H1 (cell line): ENCODE measurements at regions not wholly inside any gene's neighbourhood (a gene's known extent, or its start where the extent isn't known, plus 50 kb on each side); places are given as distances from the start of the nearest gene placed in this dataset.
"Not testable (repeated sequence)": the region's sequence is repeated elsewhere in the genome, so short reads cannot be mapped to it uniquely, and the experiment has no call there.

Source experiments
- CTCF ChIA-PET: fragments of 300-600 bp; sonication (Branson Sonifier 250); formaldehyde crosslinking; loops from one replicate; lab custom pipeline; 2021; ENCODE audit not compliant: partially characterized antibody; lab: Charles Lee
- POLR2A ChIA-PET: fragments of 300-600 bp; sonication (Branson Sonifier 250); formaldehyde crosslinking; loops from one replicate; lab custom pipeline; 2021; ENCODE audit warnings: inconsistent platforms; ENCODE audit not compliant: partially characterized antibody; lab: Charles Lee
- DNase-seq, 2 experiments: peaks; one replicate each; pipeline versions ENCODE4 v3.0.0 to v3.0.0-alpha.2; 2010 to 2022; ENCODE audit warnings: low spot score in 2 of 2, low read depth in 1 of 2, mixed read lengths in 1 of 2
- FAIRE-seq: peaks from 2 replicates; lab custom pipeline; 2011; peaks lifted over from hg19 to GRCh38; lab: Jason Lieb, UNC
- H2AFZ ChIP-seq: 2 replicates; pipeline ENCODE4 v1.8.1; 2012; ENCODE audit warnings: low read length, inconsistent platforms
- H2AK5ac ChIP-seq: 2 replicates; pipeline ENCODE4 v1.6.1; 2013; ENCODE audit warnings: low read depth, low read length
- H2BK120ac ChIP-seq: replicated peaks from 2 replicates; pipeline ENCODE3; 2013; ENCODE audit warnings: low read depth, low read length, inconsistent platforms
- H2BK12ac ChIP-seq: 2 replicates; pipeline ENCODE4 v1.6.1; 2013; ENCODE audit warnings: low read depth, low read length
- H2BK15ac ChIP-seq: 2 replicates; pipeline ENCODE4 v1.6.1; 2013; ENCODE audit warnings: low read length
- H2BK20ac ChIP-seq: 2 replicates; pipeline ENCODE4 v1.6.1; 2013; ENCODE audit warnings: low read length
- H2BK5ac ChIP-seq: 2 replicates; pipeline ENCODE4 v1.6.1; 2013; ENCODE audit warnings: low read depth, low read length
- H3K14ac ChIP-seq: 2 replicates; pipeline ENCODE4 v1.6.1; 2013; ENCODE audit warnings: inconsistent platforms; ENCODE audit not compliant: insufficient read length
- H3K18ac ChIP-seq: 2 replicates; pipeline ENCODE4 v1.6.1; 2013; ENCODE audit warnings: low read length; ENCODE audit errors: extremely low read depth
- H3K23ac ChIP-seq: 2 replicates; pipeline ENCODE4 v1.6.1; 2013; ENCODE audit warnings: inconsistent platforms; ENCODE audit not compliant: insufficient read length
- H3K23me2 ChIP-seq: 2 replicates; pipeline ENCODE4 v1.6.1; 2013; ENCODE audit warnings: low read depth, low read length
- H3K27ac ChIP-seq: 2 replicates; pipeline ENCODE4 v1.6.1; 2011; ENCODE audit warnings: low read depth, low read length, inconsistent platforms
- H3K27me3 ChIP-seq, 4 experiments: replicated peaks in 1 of 4; 1 replicate in 1 of 4; 2 replicates in 3 of 4; pipeline versions ENCODE4 v1.6.1 to v1.8.1; 2011 to 2013; ENCODE audit warnings: low read length in 3 of 4, mild to moderate bottlenecking in 3 of 4, inconsistent platforms in 2 of 4, mixed read lengths in 2 of 4, moderate library complexity in 1 of 4; ENCODE audit not compliant: control insufficient read depth in 3 of 4, insufficient read depth in 3 of 4; ENCODE audit errors: extremely low read depth in 1 of 4
- H3K36me3 ChIP-seq, 4 experiments: 2 replicates each; pipeline versions ENCODE4 v1.6.1 to v1.8.1; 2011 to 2013; ENCODE audit warnings: mild to moderate bottlenecking in 4 of 4, low read length in 3 of 4, moderate library complexity in 2 of 4, control low read depth in 1 of 4, inconsistent platforms in 1 of 4; ENCODE audit not compliant: insufficient read depth in 4 of 4, control insufficient read depth in 2 of 4
- H3K4ac ChIP-seq: replicated peaks from 2 replicates; pipeline ENCODE3; 2013; ENCODE audit warnings: low read length, low read depth, mixed read lengths, inconsistent platforms; ENCODE audit not compliant: insufficient read length
- H3K4me1 ChIP-seq, 4 experiments: replicated peaks in 1 of 4; 1 replicate in 1 of 4; 2 replicates in 3 of 4; pipeline versions ENCODE4 v1.6.1 to v1.8.1; 2011 to 2013; ENCODE audit warnings: low read length in 3 of 4, inconsistent platforms in 2 of 4, mixed read lengths in 1 of 4; ENCODE audit not compliant: insufficient read depth in 4 of 4, control insufficient read depth in 3 of 4
- H3K4me2 ChIP-seq, 2 experiments: 2 replicates each; pipeline versions ENCODE4 v1.6.1 to v1.8.1; 2011 to 2013; ENCODE audit warnings: low read depth in 2 of 2, low read length in 2 of 2, control low read depth in 1 of 2, inconsistent platforms in 1 of 2, mild to moderate bottlenecking in 1 of 2; ENCODE audit not compliant: insufficient read depth in 1 of 2
- H3K4me3 ChIP-seq, 4 experiments: fragments of 200-600, 300-600 bp in 1 of 4; sonication (generic), shearing (Covaris generic), sonication (Bioruptor Twin) in 1 of 4; 2 replicates each; pipeline versions ENCODE4 v1.5.1 to v1.8.1; 2011 to 2016; ENCODE audit warnings: low read length in 4 of 4, low read depth in 3 of 4, control low read depth in 2 of 4, inconsistent platforms in 2 of 4, mild to moderate bottlenecking in 2 of 4, mixed read lengths in 1 of 4, moderate library complexity in 1 of 4; ENCODE audit not compliant: insufficient read depth in 2 of 4; ENCODE audit errors: extremely low read depth in 1 of 4
- H3K56ac ChIP-seq: replicated peaks from 2 replicates; pipeline ENCODE3; 2013; ENCODE audit warnings: low read depth, mild to moderate bottlenecking, mixed read lengths, low read length, inconsistent platforms; ENCODE audit not compliant: insufficient read length
- H3K79me1 ChIP-seq: 2 replicates; pipeline ENCODE4 v1.6.1; 2013; ENCODE audit warnings: low read depth, low read length, control low read depth
- H3K79me2 ChIP-seq, 2 experiments: 2 replicates each; pipeline versions ENCODE4 v1.6.1 to v1.8.1; 2012 to 2013; ENCODE audit warnings: low read length in 2 of 2, mild to moderate bottlenecking in 2 of 2, inconsistent platforms in 1 of 2; ENCODE audit not compliant: insufficient read depth in 2 of 2, control insufficient read depth in 1 of 2
- H3K9ac ChIP-seq, 4 experiments: replicated peaks in 1 of 4; 1 replicate in 1 of 4; 2 replicates in 3 of 4; pipeline versions ENCODE4 v1.6.1 to v1.8.1; 2011 to 2013; ENCODE audit warnings: low read depth in 3 of 4, low read length in 3 of 4, control low read depth in 2 of 4, mild to moderate bottlenecking in 2 of 4, moderate library complexity in 2 of 4, inconsistent platforms in 1 of 4; ENCODE audit errors: extremely low read depth in 1 of 4
- H3K9me3 ChIP-seq, 2 experiments: 2 replicates each; pipeline versions ENCODE4 v1.6.1 to v1.8.1; 2012 to 2013; ENCODE audit warnings: mild to moderate bottlenecking in 2 of 2, moderate library complexity in 2 of 2, control low read depth in 1 of 2, inconsistent platforms in 1 of 2, low read depth in 1 of 2, low read length in 1 of 2, mixed read lengths in 1 of 2; ENCODE audit not compliant: insufficient read depth in 2 of 2
- H4K20me1 ChIP-seq, 2 experiments: replicated peaks in 1 of 2; 2 replicates each; pipeline versions ENCODE3 to v1.8.1; 2011 to 2013; ENCODE audit warnings: inconsistent platforms in 2 of 2, low read length in 2 of 2, mild to moderate bottlenecking in 1 of 2; ENCODE audit not compliant: insufficient read depth in 2 of 2, control insufficient read depth in 1 of 2
- H4K5ac ChIP-seq: 2 replicates; pipeline ENCODE4 v1.6.1; 2013; ENCODE audit warnings: low read length, low read depth, mixed read lengths, inconsistent platforms; ENCODE audit not compliant: insufficient read length
- H4K8ac ChIP-seq: 2 replicates; pipeline ENCODE4 v1.8.0; 2013; ENCODE audit warnings: mild to moderate bottlenecking, moderate library complexity, low read length, inconsistent platforms; ENCODE audit not compliant: insufficient read depth; ENCODE audit errors: extremely low read depth
- H4K91ac ChIP-seq: replicated peaks from 2 replicates; pipeline ENCODE3; 2013; ENCODE audit warnings: low read length, mixed read lengths, inconsistent platforms; ENCODE audit not compliant: insufficient read length
- WGBS, 2 experiments: shearing (Covaris generic) in 1 of 2; methylation state at CpG; one replicate each; pipeline versions ENCODE4 v1.1.6 to v1.1.7; 2013 to 2015; ENCODE audit warnings: low lambda C conversion rate in 2 of 2, mixed read lengths in 2 of 2, inconsistent platforms in 1 of 2, low coverage in 1 of 2, missing lambda C conversion rate in 1 of 2; ENCODE audit not compliant: insufficient replicate concordance in 2 of 2, insufficient coverage in 1 of 2, insufficient read length in 1 of 2; ENCODE audit errors: extremely low coverage in 1 of 2, missing lambda C conversion rate in 1 of 2; 5-methylcytosine and 5-hydroxymethylcytosine counted together

- H2BK5ac ChIP-seq, H3K9me3 ChIP-seq, H3K27me3 ChIP-seq, H3K23me2 ChIP-seq, H4K8ac ChIP-seq, H3K18ac ChIP-seq, H2BK120ac ChIP-seq, H2BK15ac ChIP-seq, CTCF ChIA-PET, H2AK5ac ChIP-seq, H3K4ac ChIP-seq, H3K36me3 ChIP-seq, H3K4me1 ChIP-seq, POLR2A ChIA-PET, FAIRE-seq, H3K14ac ChIP-seq, H3K79me1 ChIP-seq, H3K23ac ChIP-seq, DNase-seq, H3K79me2 ChIP-seq, H3K27ac ChIP-seq, H2BK12ac ChIP-seq, H4K91ac ChIP-seq, H3K4me2 ChIP-seq, H3K56ac ChIP-seq, H3K9ac ChIP-seq, H4K5ac ChIP-seq, H3K4me3 ChIP-seq, H2AFZ ChIP-seq, H4K20me1 ChIP-seq, H2BK20ac ChIP-seq: not testable (repeated sequence)
- WGBS, 2 experiments, result 93% methylated on average over 4 of the region's 5 CpGs; no CpG with 5 or more reads in 1 of the 2 experiments
Observed at GRCh38 chr17:20678424-20678823, 98.9 kb downstream of the CDRT15L2 start.
